ENCODE measurements at regions not wholly inside any gene's neighbourhood (a gene's known extent, or its start where the extent isn't known, plus 50 kb on each side); places are given as distances from the start of the nearest gene placed in this dataset.
A peak's percentile ranks its signal among the peaks of the same experiment; 100 is the strongest.

GRCh38 chr9:2502760-2503159 lies 118.8 kb upstream of the VLDLR start:
- peak; percentile 69 for DNase-seq

GRCh38 chr9:2506321-2506720 lies 115.3 kb upstream of the VLDLR start:
- DNase-seq: no peak

GRCh38 chr9:2523591-2523990 lies 98.0 kb upstream of the VLDLR start:
- no peak for DNase-seq

- DNase-seq: no peak
These were observed 97.0 kb upstream of the VLDLR start for GRCh38 chr9:2524601-2525000.

GRCh38 chr9:2525147-2525546 lies 96.4 kb upstream of the VLDLR start:
- DNase-seq: no peak

GRCh38 chr9:2526071-2526828 lies 95.3 kb upstream of the VLDLR start:
- peak; percentile 39 for DNase-seq

- DNase-seq: no peak
These were observed 90.1 kb upstream of the VLDLR start for GRCh38 chr9:2531481-2531880.

- no peak for DNase-seq
These were observed 85.1 kb upstream of the VLDLR start for GRCh38 chr9:2536511-2536910.

GRCh38 chr9:2545881-2546490 lies 75.6 kb upstream of the VLDLR start:
- no peak for DNase-seq

GRCh38 chr9:2555899-2556600 lies 65.5 kb upstream of the VLDLR start:
- DNase-seq: peak; percentile 84

GRCh38 chr9:2557693-2558092 lies 63.9 kb upstream of the VLDLR start:
- no peak for DNase-seq

- DNase-seq: peak; percentile 98
These were observed 62.1 kb upstream of the VLDLR start for GRCh38 chr9:2559192-2560152.

- peak; percentile 11 for DNase-seq
These were observed 61.4 kb upstream of the VLDLR start for GRCh38 chr9:2560180-2560579.

- no peak for DNase-seq
These were observed 55.8 kb upstream of the VLDLR start for GRCh38 chr9:2565676-2566340.

GRCh38 chr9:2567922-2568321 lies 53.7 kb upstream of the VLDLR start:
- no peak for DNase-seq

GRCh38 chr9:2568689-2569088 lies 52.9 kb upstream of the VLDLR start:
- no peak for DNase-seq

- peak; percentile 55 for DNase-seq
These were observed 50.7 kb upstream of the VLDLR start for GRCh38 chr9:2570615-2571479.
